HG03095 (cell line): ENCODE measurements at regions not wholly inside any gene's neighbourhood (a gene's known extent, or its start where the extent isn't known, plus 50 kb on each side); places are given as distances from the start of the nearest gene placed in this dataset.
"Not testable (repeated sequence)": the region's sequence is repeated elsewhere in the genome, so short reads cannot be mapped to it uniquely, and the experiment has no call there.

Experiments used
- ATAC-seq: cut with Tn5 transposase; IDR thresholded peaks from one replicate; pipeline ENCODE4 v1.9.1; 2021; ENCODE audit warnings: moderate library complexity; ENCODE audit not compliant: unreplicated experiment

- ATAC-seq = no peak
These were observed 186.9 kb downstream of the RRAGC start for GRCh38 chr1:38672692-38673091.

- no peak for ATAC-seq
These were observed 188.4 kb downstream of the RRAGC start for GRCh38 chr1:38671221-38671620.

GRCh38 chr1:38670544-38671122, 188.9 kb downstream of the RRAGC start:
- no peak for ATAC-seq

- no peak for ATAC-seq
These were observed 191.9 kb downstream of the RRAGC start for GRCh38 chr1:38667626-38668025.

- no peak for ATAC-seq
These were observed 197.4 kb downstream of the RRAGC start for GRCh38 chr1:38662126-38662525.

- no peak for ATAC-seq
These were observed 200.7 kb downstream of the RRAGC start for GRCh38 chr1:38658883-38659282.

- no peak for ATAC-seq
These were observed 201.7 kb downstream of the RRAGC start for GRCh38 chr1:38657873-38658272.

GRCh38 chr1:38657207-38657840, 202.2 kb downstream of the RRAGC start:
- ATAC-seq = no peak

- no peak for ATAC-seq
These were observed 202.8 kb downstream of the RRAGC start for GRCh38 chr1:38656726-38657125.

- no peak for ATAC-seq
These were observed 207.4 kb downstream of the RRAGC start for GRCh38 chr1:38652217-38652616.

- ATAC-seq = no peak
These were observed 207.9 kb downstream of the RRAGC start for GRCh38 chr1:38651669-38652068.

GRCh38 chr1:38648417-38648816, 211.2 kb downstream of the RRAGC start:
- no peak for ATAC-seq

GRCh38 chr1:38647341-38647740, 212.2 kb downstream of the RRAGC start:
- not testable (repeated sequence) for ATAC-seq

GRCh38 chr1:38644092-38644491, 215.5 kb downstream of the RRAGC start:
- ATAC-seq = no peak

GRCh38 chr1:38641661-38642060, 217.9 kb downstream of the RRAGC start:
- ATAC-seq = no peak

- ATAC-seq = no peak
These were observed 219.2 kb downstream of the RRAGC start for GRCh38 chr1:38640371-38640770.

- ATAC-seq = no peak
These were observed 231.3 kb downstream of the RRAGC start for GRCh38 chr1:38628241-38628640.

- ATAC-seq = no peak
These were observed 233.6 kb downstream of the RRAGC start for GRCh38 chr1:38625939-38626338.

- ATAC-seq = no peak
These were observed 235.1 kb downstream of the RRAGC start for GRCh38 chr1:38624336-38625039.

- no peak for ATAC-seq
These were observed 236.0 kb downstream of the RRAGC start for GRCh38 chr1:38623529-38623928.

- ATAC-seq = no peak
These were observed 237.4 kb downstream of the RRAGC start for GRCh38 chr1:38622197-38622596.

- no peak for ATAC-seq
These were observed 242.7 kb downstream of the RRAGC start for GRCh38 chr1:38616846-38617245.
